T-helper 2 cell treated with Interferon-gamma antibody and Interleukin-4, amounts not matched to agents 100 ng/mL and 5 ng/mL, for 36 hours (primary cell): ENCODE measurements at regions not wholly inside any gene's neighbourhood (a gene's known extent, or its start where the extent isn't known, plus 50 kb on each side); places are given as distances from the start of the nearest gene placed in this dataset.
"Not testable (repeated sequence)": the region's sequence is repeated elsewhere in the genome, so short reads cannot be mapped to it uniquely, and the experiment has no call there.

ENCODE experiments used
- intact Hi-C: fragments of 100-400 bp; cut with micrococcal nuclease; formaldehyde crosslinking; loops from one replicate; pipeline ENCODE4 v1.15.1; 2023

DNA sequence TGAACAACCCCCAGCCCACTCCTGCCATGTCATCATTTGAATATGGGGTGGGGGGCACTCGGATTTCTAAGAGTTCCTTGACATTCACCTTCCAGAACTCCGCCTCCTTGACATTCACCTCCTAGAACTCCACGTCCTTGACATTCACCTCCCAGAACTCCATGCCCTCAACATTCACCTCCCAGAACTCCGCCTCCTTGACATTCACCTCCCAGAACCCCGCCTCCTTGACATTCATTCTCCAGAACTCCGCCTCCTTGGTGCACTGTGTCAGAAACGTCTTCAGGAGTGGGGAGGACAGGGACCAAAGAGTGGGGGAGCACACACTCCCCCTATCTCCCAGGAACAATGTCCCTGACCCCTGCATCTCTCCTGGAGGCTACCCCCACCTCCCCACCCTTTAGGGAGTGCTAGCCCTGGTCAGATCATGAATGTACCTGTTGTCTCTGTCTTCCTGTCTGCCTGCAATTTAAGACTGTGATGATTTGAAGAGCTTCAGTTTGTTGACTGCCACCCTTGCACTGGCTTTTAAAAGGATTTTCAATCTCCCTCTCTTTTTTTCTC lies 110.1 kb downstream of the NPTX2 start:
- intact Hi-C loops = no loop called here

DNA sequence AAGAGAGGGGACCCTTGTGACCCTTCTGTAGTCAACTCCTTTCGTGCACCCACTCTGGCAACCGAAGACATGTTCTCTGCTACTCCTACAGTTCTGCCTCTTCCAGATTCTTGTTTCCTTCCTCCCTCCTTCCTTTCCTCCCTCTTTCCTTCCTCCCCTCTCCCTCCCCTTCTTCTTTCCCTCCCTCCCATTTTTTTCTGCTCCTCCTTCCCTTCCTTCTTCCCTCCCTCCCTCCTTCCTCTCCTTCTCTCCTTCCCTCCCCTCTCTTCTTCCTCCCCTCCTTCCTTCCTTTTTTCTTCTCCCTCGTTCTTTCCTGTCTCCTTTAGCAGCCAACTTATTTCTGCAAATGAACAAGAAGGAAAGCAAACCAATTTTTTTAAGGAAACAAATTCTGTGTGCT lies 111.5 kb downstream of the NPTX2 start:
- intact Hi-C loops = no loop called here

GRCh38 chr7:98729121-98729520 lies 112.0 kb downstream of the NPTX2 start:
- intact Hi-C loops = no loop called here

DNA sequence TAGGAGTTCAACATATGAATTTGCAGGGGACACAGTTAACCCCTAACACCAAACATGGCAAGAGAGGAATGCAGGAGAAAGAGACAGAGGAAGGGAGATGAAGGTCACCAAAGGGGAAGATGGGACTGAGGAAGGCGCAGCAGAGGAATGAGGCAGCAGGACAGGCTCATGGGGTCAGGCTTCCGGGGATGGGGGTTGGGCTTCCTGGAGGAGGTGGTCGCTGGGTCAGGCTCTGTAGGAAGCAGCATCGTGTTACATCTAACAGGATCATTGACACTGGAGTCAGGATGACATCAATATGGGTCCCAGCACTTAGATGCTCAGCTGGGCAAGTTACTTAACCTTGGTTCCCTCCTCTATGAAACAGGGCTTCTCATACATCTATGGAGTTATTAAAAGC lies 113.2 kb downstream of the NPTX2 start:
- intact Hi-C loops = no loop called here

DNA sequence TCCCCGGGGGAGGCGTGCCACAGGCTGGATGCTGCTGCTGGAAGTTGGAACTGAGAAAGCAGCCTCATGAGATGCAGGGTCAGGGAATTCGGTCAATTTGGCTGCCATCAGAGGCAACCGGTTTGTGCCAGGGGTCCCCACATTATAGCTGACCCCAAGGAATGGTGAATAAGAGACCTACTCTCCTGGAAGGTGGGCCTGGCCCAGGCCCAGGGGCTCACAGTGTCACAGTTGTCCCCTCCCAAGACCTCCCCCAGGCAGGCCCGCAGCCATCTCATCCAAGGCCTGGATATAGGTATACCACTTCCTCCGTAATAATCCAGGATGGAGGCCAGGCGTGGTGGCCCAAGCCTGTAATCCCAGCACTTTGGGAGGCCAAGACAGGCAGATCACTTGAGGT lies 114.6 kb downstream of the NPTX2 start:
- intact Hi-C loops = no loop called here

DNA sequence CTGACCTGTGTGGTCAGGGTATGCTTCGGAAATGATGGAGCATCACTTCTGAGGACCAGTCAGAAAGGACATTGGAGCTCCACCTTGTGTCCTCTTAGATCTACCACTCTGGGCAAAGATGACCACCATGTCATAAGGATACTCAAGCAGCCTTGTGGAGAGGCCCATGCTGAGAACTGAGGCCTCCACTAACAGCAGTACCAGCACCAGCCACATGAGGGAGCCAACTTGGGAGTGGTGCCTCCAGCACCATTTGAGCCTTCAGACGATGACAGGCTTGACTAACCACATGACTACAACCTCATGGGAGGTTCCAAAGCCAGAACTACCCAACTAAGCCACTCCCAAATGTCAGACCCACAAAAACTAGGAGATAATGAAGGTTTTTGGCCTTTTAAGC lies 116.0 kb downstream of the NPTX2 start:
- intact Hi-C loops = no loop called here

DNA sequence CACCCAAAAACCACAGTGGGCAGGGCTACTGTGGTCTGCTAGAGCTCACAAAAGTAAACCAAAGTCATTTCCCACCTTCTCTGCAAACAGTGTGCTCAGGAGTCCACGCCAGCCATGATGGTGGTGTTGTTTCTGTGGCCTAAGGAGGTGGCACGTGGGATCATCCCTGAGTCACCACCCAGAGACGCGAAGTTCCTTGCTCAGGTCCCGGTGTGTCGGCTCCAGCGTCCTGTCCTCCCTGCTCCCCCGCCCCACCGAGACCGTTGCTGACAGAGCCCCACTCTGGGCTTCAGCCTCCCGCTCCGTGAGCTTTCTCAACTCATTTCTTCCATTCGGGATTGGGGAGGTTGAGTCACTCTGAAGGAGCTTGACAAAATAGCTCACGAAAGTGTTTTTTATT lies 118.7 kb downstream of the NPTX2 start:
- intact Hi-C loops = no loop called here

- intact Hi-C loops = not testable (repeated sequence)
Measured at GRCh38 chr7:98736461-98736860, 119.4 kb downstream of the NPTX2 start.

GRCh38 chr7:98737176-98737575 lies 120.1 kb downstream of the NPTX2 start:
- intact Hi-C loops = no loop called here

DNA sequence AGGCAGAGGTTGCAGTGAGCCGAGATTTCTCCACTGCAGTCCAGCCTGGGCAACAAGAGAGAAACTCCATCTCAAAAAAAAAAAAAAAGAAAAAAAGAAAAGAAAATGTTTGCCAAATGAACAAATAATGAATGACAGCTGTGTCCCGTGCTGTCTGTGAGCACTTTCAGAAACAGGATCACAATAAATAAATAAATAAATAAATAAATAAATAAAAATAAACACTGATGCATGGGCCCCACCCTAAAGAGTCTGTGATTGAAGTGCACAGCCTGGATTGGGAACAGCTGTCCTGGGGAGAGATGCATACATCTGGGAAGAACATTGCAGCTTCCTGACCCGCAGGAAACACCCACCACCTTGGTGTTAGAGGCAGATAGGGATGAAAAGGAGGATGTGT lies 123.6 kb downstream of the NPTX2 start:
- intact Hi-C loops = no loop called here

GRCh38 chr7:98745722-98746318 lies 124.0 kb downstream of the TMEM130 start:
- intact Hi-C loops = loop anchor here (1.0 kb wide), 1 partner anchor 313 kb away; no protein-coding TSS in a partner anchor

- intact Hi-C loops = no loop called here
Measured at GRCh38 chr7:98748090-98748489, 121.7 kb downstream of the TMEM130 start.

DNA sequence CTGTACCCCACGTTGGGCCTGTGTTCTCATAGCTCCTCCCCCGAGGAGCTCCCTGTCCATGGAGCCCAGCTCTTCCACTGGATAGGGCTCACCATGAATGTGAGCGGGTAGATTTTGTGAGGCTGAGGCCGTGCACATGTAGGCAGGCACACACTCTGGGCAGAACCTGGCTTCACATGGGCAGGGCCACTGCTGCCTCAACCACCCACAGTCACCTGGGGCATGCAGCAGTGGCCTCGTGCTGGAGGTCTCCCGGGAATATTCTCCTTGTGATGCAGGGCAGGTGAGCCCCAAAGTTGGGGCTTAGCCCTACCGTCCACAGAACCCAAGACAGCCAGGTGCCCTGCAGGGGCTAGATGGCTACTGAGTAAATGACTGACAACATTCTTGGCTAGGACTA lies 116.6 kb downstream of the TMEM130 start:
- intact Hi-C loops = no loop called here

- intact Hi-C loops = no loop called here
Measured at GRCh38 chr7:98753989-98754479, 115.8 kb downstream of the TMEM130 start.

- intact Hi-C loops = no loop called here
Measured at GRCh38 chr7:98755138-98755898, 114.5 kb downstream of the TMEM130 start.

GRCh38 chr7:98758157-98758556 lies 111.7 kb downstream of the TMEM130 start:
- intact Hi-C loops = no loop called here

- intact Hi-C loops = no loop called here
Measured at GRCh38 chr7:98760201-98760651, 109.6 kb downstream of the TMEM130 start.

DNA sequence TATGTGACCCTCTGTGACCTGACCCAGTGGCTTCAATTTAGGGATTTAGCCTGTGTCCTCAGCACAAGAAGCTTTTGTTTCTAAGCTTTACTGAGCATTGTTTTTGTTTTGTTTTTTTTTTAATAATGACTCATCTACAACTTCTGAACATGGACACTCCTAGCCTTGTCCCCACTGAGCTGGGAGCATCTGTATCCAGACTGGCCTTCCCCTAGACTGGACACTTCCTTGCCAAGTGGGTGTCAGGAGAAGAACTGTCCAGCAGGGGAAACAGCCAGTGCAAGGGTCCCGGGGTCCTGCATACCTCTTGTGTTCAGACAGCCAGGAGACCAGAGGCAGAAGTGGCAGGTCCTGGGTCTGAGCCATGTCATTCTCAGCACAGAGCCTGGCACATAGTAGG lies 108.6 kb downstream of the TMEM130 start:
- intact Hi-C loops = no loop called here

- intact Hi-C loops = no loop called here
Measured at GRCh38 chr7:98762620-98763019, 107.2 kb downstream of the TMEM130 start.

DNA sequence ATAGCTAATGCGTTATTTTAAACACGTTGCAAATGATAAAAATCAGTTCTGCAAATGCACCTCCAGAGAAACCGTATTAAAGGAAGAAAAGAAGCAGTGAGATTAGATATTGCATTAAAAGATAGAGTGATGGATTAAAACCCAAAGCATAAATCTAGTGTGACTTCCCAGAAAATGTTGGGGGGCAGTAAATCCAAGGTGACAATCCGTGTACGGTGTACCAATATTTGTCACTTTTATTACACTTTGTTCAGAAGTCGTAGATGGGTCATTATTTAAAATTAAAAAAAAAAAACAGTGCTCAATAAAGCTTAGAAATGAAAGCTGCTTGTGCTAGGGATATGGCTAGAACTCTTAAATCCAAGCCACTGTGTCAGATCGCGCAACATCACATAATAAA lies 106.4 kb downstream of the TMEM130 start:
- intact Hi-C loops = no loop called here

DNA sequence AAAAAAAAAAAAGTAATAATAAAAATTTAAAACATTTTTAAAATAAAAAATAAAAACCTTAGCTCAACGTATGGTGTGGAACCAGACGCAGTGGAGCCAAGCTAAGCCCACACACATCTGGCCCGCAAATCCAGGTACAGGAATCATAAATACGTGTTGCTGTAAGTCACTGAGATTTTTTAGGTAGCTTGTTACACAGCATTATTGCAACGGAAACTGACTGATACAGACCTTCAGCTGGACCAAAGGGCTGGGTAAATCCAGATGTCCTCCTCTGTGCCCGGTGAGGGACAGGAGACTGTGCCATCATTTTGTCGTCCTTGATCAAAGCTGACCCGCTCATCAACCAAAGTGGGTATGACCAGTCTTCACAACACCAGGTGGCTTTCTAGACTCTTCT lies 104.9 kb downstream of the TMEM130 start:
- intact Hi-C loops = no loop called here

- intact Hi-C loops = not testable (repeated sequence)
Measured at GRCh38 chr7:98770085-98770484, 99.7 kb downstream of the TMEM130 start.

DNA sequence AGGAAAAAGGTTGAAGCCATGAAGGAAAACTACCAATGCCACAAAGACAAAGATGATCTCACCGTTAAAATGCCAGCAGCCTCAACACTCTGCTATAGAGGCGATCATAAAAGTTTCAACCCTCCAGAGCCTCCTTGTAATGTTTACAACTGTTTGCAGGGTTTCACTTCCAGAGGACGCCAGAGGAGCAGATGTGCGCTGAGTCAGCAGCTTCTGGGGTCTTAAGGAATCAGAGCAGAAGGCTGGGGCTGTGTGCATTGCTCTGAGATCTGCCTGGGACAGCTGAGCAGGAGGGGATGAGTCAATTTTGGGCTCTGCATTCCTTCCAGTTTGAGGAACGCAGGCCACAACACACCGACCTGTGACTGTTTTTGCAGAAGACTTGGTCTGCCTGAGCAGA lies 98.3 kb downstream of the TMEM130 start:
- intact Hi-C loops = no loop called here
